Endometrium (tissue), 2 donors: ENCODE measurements at regions not wholly inside any gene's neighbourhood (a gene's known extent, or its start where the extent isn't known, plus 50 kb on each side); places are given as distances from the start of the nearest gene placed in this dataset.
"Not testable (repeated sequence)": the region's sequence is repeated elsewhere in the genome, so short reads cannot be mapped to it uniquely, and the experiment has no call there.

Source experiments
- FAIRE-seq: peaks from 2 replicates; lab custom pipeline; 2012; peaks lifted over from hg19 to GRCh38; lab: Jason Lieb, UNC
- donor health status: control.
- donor health status: control.

- no peak for FAIRE-seq
Measured at GRCh38 chr5:87535706-87536105, 123.0 kb upstream of the CCNH start.

GRCh38 chr5:87529486-87530076 is 116.9 kb upstream of the CCNH start:
- FAIRE-seq = no peak

GRCh38 chr5:87526131-87526530 is 113.4 kb upstream of the CCNH start:
- FAIRE-seq = no peak

- no peak for FAIRE-seq
Measured at GRCh38 chr5:87524217-87524616, 111.5 kb upstream of the CCNH start.

GRCh38 chr5:87511778-87512177 is 99.0 kb upstream of the CCNH start:
- FAIRE-seq = not testable (repeated sequence)

- FAIRE-seq = no peak
Measured at GRCh38 chr5:87503004-87503403, 90.3 kb upstream of the CCNH start.

GRCh38 chr5:87499478-87500410 is 87.0 kb upstream of the CCNH start:
- no peak for FAIRE-seq
